GM19452 (cell line): ENCODE measurements at regions not wholly inside any gene's neighbourhood (a gene's known extent, or its start where the extent isn't known, plus 50 kb on each side); places are given as distances from the start of the nearest gene placed in this dataset.

Source experiments
- ATAC-seq: cut with Tn5 transposase; IDR thresholded peaks from one replicate; pipeline ENCODE4 v1.9.1; 2021; ENCODE audit not compliant: unreplicated experiment

- no peak for ATAC-seq
These were observed 229.8 kb downstream of the PIK3C3 start for GRCh38 chr18:42184685-42185477.

GRCh38 chr18:42185486-42185885 lies 230.5 kb downstream of the PIK3C3 start:
- ATAC-seq, result no peak

DNA sequence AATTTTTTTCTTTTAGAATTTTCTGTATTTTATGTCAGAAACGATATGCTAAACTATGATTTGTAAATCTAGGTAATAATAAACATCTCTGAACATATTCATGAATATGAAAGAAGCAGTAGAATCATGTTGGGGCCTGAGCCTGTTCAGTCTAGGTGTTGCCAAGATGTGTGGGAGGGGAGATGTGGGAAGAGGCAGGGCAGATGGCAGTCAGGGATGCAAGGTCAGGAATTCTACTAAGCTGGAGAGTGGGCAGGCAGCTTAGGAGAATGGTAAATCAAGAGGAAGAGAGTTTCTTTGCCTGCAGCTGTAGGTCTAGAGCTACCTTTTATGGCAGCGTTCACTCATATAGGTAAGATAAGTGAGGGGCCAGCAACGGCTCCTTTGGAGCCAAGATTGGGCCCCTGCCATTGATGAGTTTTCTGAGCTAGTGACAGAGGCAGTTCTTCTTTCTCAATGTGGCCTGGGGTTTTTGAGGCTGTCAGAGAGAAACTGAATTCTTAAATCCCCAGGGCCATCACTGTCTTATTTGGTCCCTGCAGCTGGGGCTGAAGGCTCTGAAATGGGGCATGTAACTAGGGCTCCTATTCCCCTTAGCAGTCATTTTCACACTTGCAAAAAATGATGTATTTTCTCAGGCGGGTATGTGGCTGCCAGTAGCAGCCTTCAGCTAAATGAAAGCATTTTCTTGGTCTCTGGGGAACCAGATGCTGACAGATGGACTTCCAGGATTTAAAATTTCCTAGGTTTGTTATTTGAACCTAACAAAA lies 232.8 kb downstream of the PIK3C3 start:
- peak; percentile 73 for ATAC-seq

DNA sequence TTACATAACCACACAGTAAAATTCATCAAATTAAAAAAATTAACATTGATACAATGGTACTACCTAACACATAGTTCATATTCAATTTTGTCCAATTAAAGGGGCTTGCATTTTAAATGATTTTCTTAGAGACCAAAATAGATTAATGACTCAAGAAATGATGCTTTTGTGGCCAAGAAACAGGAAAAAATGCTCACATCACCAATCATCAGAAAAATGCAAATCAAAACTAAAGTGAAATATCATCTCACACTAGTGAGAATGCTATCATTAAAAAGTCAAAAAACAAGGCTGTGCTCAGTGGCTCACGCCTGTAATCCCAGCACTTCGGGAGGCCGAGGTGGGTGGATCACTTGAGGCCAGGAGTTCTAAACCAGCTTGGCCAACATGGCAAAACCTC lies 235.6 kb downstream of the PIK3C3 start:
- ATAC-seq, result no peak

GRCh38 chr18:42192251-42193248 lies 237.5 kb downstream of the PIK3C3 start:
- ATAC-seq, result no peak

DNA sequence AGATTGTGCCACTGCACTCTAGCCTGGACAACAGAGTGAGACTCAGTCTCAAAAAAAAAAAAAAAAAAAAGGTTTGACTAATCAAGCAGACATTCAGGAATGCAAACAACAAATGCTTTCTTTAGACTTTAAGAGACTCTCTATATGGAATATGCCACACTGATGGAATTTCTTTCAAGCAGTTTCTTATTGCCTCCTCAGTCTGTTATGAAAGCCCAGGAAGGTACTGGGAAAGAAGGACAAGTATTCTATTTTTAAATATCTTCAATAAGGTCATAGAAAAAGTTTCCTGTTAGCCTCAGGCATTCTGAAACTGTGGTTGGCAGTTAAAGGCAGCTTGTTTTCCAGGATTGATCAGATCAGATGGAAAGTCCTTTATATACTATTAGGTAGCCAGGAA lies 241.6 kb downstream of the PIK3C3 start:
- no peak for ATAC-seq

DNA sequence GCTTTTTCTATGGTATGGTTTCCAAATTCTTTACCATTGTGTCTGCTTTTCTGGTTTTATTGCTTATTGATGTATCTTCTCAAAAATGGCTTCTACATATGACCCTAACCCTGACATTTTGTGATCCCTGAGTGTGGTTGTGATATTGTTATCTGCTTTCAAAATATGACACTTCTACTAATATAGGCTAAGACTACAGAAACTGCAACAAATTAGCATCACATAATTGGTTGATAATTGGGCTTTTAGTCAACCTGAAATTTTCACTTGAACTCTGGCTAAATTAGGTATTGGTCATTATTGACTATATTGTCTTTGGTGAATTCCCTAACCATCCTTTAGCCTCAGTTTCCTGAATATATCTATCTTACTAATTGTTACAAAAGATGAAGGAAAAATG lies 246.1 kb downstream of the PIK3C3 start:
- no peak for ATAC-seq

GRCh38 chr18:42211201-42211600 lies 256.2 kb downstream of the PIK3C3 start:
- ATAC-seq, result no peak

- ATAC-seq, result no peak
These were observed 267.5 kb downstream of the PIK3C3 start for GRCh38 chr18:42222557-42222956.

- no peak for ATAC-seq
These were observed 273.5 kb downstream of the PIK3C3 start for GRCh38 chr18:42228581-42228980.

- peak; percentile 99 for ATAC-seq
These were observed 274.5 kb downstream of the PIK3C3 start for GRCh38 chr18:42229211-42230210.

DNA sequence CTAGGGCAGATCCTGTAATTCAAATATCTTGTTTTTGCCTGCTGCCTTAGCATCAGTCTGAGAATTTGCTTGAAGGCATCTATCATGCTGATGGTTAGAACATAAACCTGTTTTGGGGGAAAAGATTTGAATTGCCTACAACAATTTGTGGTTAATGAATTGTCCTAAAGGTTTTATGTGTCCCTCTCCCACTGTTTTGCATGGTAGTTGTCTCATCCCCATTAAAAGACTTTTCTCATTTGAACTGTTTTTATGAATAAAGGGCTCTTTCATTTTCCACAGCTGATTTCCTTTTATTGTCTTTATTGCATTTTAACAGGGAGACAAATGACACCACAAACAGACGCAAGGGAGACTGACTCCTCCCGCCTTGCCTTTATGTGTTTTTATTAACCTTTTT lies 275.6 kb downstream of the PIK3C3 start:
- no peak for ATAC-seq

DNA sequence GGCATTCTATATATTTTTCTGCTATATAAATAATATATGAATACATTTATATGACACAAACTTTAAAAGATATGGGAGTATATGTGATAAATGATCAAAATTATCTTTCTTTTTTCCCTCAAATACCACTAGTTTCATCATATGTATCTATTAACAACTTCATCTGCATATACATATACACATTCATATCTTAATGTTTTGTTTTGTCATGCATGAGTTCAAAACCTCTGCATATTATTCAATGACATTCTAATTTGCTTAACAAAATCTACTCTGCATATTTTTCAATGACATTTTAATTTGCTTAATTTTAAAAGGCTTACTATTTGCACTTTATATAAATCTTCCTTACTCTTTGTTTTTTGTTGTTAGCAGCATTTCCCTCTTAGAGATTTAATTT lies 276.2 kb downstream of the PIK3C3 start:
- ATAC-seq, result no peak

DNA sequence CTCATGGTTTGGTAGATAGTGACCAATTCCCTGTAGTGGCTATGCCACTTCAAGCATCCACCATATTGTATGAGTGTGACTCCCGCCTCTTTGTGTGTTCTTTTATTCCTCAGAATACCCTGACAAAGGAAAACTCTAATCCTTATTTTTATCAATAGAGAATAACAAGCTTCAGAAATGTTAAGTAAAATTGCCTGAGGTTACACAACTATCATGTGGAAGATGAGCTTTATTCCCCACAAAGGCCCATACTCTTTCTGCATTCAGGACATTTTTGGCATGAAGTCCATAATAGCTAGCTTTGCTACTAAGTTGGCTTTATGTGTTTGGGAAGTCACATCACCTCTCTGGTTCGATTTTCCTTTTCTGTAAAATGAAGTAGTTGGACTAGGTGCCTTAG lies 276.8 kb downstream of the PIK3C3 start:
- no peak for ATAC-seq

DNA sequence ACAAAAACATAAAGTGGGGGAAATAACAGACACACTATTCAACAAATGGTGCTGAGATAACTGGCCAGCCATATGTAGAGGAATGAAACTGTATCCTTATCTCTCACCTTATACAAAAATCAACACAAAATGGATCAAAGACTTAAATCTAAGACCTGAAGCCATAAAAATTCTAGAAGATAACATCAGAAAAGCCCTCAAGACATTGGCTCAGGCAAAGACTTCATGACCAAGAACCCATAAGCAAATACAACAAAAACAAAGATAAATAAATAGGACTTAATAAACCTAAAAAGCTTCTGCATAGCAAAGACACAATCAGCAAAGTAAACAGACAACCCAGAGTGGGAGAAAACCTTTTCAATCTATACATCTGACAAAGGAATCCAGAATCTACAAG lies 278.9 kb downstream of the PIK3C3 start:
- no peak for ATAC-seq

- no peak for ATAC-seq
These were observed 287.7 kb downstream of the PIK3C3 start for GRCh38 chr18:42242758-42243157.

- no peak for ATAC-seq
These were observed 290.1 kb downstream of the PIK3C3 start for GRCh38 chr18:42245137-42245536.

- ATAC-seq, result no peak
These were observed 301.1 kb downstream of the PIK3C3 start for GRCh38 chr18:42255908-42256765.
